Right lobe of liver (tissue), 6 donors: ENCODE measurements at regions not wholly inside any gene's neighbourhood (a gene's known extent, or its start where the extent isn't known, plus 50 kb on each side); places are given as distances from the start of the nearest gene placed in this dataset.

ENCODE experiments used
- ATAC-seq, 4 donors: fragments of 200-7000 bp; cut with Tn5 transposase; one replicate each; pipeline ENCODE4 v1.9.1; 2020; ENCODE audit warnings: mild to moderate bottlenecking in 4 of 4, moderate library complexity in 4 of 4
- DNase-seq, 3 donors: peaks; one replicate each; pipeline ENCODE4 v3.0.0-alpha.2; 2020
- H3K27ac ChIP-seq, 3 donors: fragments of 200-600 bp; one replicate each; pipeline ENCODE4 v1.8.0; 2022
- H3K27me3 ChIP-seq, 2 donors: fragments of 200-600 bp; one replicate each; pipeline ENCODE4 v1.8.0; 2022
- H3K36me3 ChIP-seq, 4 donors: fragments of 200-600 bp; sonication (generic) in 1 of 4; one replicate each; pipeline versions ENCODE4 v1.5.1 to v1.8.0; 2017 to 2022; ENCODE audit warnings: control low read depth in 1 of 4
- H3K4me1 ChIP-seq, 4 donors: fragments of 200-600 bp; sonication (generic) in 1 of 4; one replicate each; pipeline versions ENCODE4 v1.5.1 to v1.8.0; 2017 to 2022; ENCODE audit warnings: control low read depth in 1 of 4
- H3K4me3 ChIP-seq, 3 donors: fragments of 200-600 bp; one replicate each; pipeline ENCODE4 v1.8.0; 2022
- H3K9me3 ChIP-seq, 4 donors: fragments of 200-600 bp; sonication (generic) in 1 of 4; one replicate each; pipeline versions ENCODE4 v1.5.1 to v1.8.0; 2017 to 2022; ENCODE audit warnings: control low read depth in 1 of 4
- CTCF ChIP-seq, 4 donors: fragments of 200-600 bp in 3 of 4; fragments of 450-650 bp in 1 of 4; IDR thresholded peaks; one replicate each; pipeline versions ENCODE4 v1.5.1 to v1.8.0; 2016 to 2022; ENCODE audit warnings: antibody characterized with exemption in 4 of 4, mild to moderate bottlenecking in 2 of 4
- POLR2A ChIP-seq: fragments of 450-650 bp; IDR thresholded peaks from one replicate; pipeline ENCODE4 v1.6.1; 2017; ENCODE audit warnings: antibody characterized with exemption, mild to moderate bottlenecking
- WGBS: methylation state at CpG from one replicate; pipeline ENCODE4 v1.1.6; 2018; ENCODE audit warnings: low coverage, low lambda C conversion rate; ENCODE audit not compliant: insufficient coverage; ENCODE audit errors: missing lambda C conversion rate; 5-methylcytosine and 5-hydroxymethylcytosine counted together
- intact Hi-C, 2 donors: fragments of 100-400 bp; cut with DNase I; formaldehyde crosslinking; loops; one replicate each; pipeline versions ENCODE4 v1.11.2 to v1.14.1; 2022
- donor health status: DM: no; HTN: yes; CAD: no.
- donor health status: DM: no; HTN: no; CAD: no.
- donor health status: DM: no; HTN: no; CAD: no.
- donor health status: DM: no; HTN: yes; CAD: no.
- donor health status: DM: no; HTN: yes; CAD: no.

GRCh38 chr20:22684763-22685443 is 100.5 kb upstream of the FOXA2 start:
- peak in 1 of 4 donors; percentile 37 for ATAC-seq
- DNase-seq, result no peak
- H3K4me3 ChIP-seq, result no peak overlapping the region
- no peaks in the 10 kb centered on the region for H3K27me3 ChIP-seq
- no peak overlapping the region for H3K27ac ChIP-seq
- no peaks in the 10 kb centered on the region for H3K9me3 ChIP-seq
- TF ChIP-seq CTCF (IDR thresholded peaks at IDR 0.05) (peak in 2 of 4 donors; percentile 5 to 14), POLR2A (no peak)
- H3K36me3 ChIP-seq, result no peaks in the 10 kb centered on the region
- H3K4me1 ChIP-seq, result peaks cover 0 to under 1% (median 0%) of the 10 kb centered on the region in 4 donors
- intact Hi-C loops, result loop anchor here (5.0 to 10.0 kb wide), 3 partner anchors 90 to 353 kb away; no protein-coding TSS in a partner anchor
- WGBS, result 24% methylated on average over 7 of the region's 7 CpGs

GRCh38 chr20:22686097-22686496 is 101.7 kb upstream of the FOXA2 start:
- H3K9me3 ChIP-seq, result no peaks in the 10 kb centered on the region
- intact Hi-C loops, result loop anchor here in 1 of 2 donors (10.0 kb wide), 1 partner anchor 91 kb away; no protein-coding TSS in a partner anchor
- H3K27me3 ChIP-seq, result no peaks in the 10 kb centered on the region
- 31% methylated on average over 7 of the region's 7 CpGs for WGBS
- no peak overlapping the region for H3K4me3 ChIP-seq
- peaks cover 0 to 11% (median 4%) of the 10 kb centered on the region in 4 donors for H3K4me1 ChIP-seq
- TF ChIP-seq POLR2A (no peak), CTCF (IDR thresholded peaks at IDR 0.05) (no peak)
- H3K36me3 ChIP-seq, result no peaks in the 10 kb centered on the region
- H3K27ac ChIP-seq, result no peak overlapping the region
- DNase-seq (peak in 2 of 3 donors; percentile 57 to 65), ATAC-seq (peak; percentile 48 to 74 (median 64))

- H3K9me3 ChIP-seq, result no peaks in the 10 kb centered on the region
- no peak overlapping the region for H3K4me3 ChIP-seq
- no peak for TF ChIP-seq CTCF (IDR thresholded peaks at IDR 0.05)
- TF ChIP-seq POLR2A, result no peak
- ATAC-seq (no peak), DNase-seq (no peak)
- intact Hi-C loops, result loop anchor here in 1 of 2 donors (10.0 kb wide), 1 partner anchor 93 kb away; no protein-coding TSS in a partner anchor
- no peak overlapping the region for H3K27ac ChIP-seq
- H3K4me1 ChIP-seq, result peaks cover 0 to 11% (median 4%) of the 10 kb centered on the region in 4 donors
- H3K27me3 ChIP-seq, result no peaks in the 10 kb centered on the region
- WGBS, result 64% methylated on average over 5 of the region's 6 CpGs
- no peaks in the 10 kb centered on the region for H3K36me3 ChIP-seq
Measured at GRCh38 chr20:22687676-22688349, 103.4 kb upstream of the FOXA2 start.

GRCh38 chr20:22688485-22688884 is 104.1 kb upstream of the FOXA2 start:
- Histone ChIP-seq H3K4me1 (peaks cover 0 to 11% (median 4%) of the 10 kb centered on the region in 4 donors), H3K4me3 (no peak overlapping the region), H3K36me3 (no peaks in the 10 kb centered on the region), H3K9me3 (no peaks in the 10 kb centered on the region), H3K27me3 (no peaks in the 10 kb centered on the region), H3K27ac (no peak overlapping the region)
- intact Hi-C loops, result loop anchor here in 1 of 2 donors (10.0 kb wide), 1 partner anchor 94 kb away; no protein-coding TSS in a partner anchor
- DNase-seq (no peak), ATAC-seq (no peak)
- 44% methylated on average over 2 of the region's 2 CpGs for WGBS
- TF ChIP-seq CTCF (IDR thresholded peaks at IDR 0.05) (no peak), POLR2A (no peak)
